CD14-positive monocyte (primary cell): ENCODE measurements at regions not wholly inside any gene's neighbourhood (a gene's known extent, or its start where the extent isn't known, plus 50 kb on each side); places are given as distances from the start of the nearest gene placed in this dataset.

Experiments used
- DNase-seq, 3 donors: peaks; one replicate each; pipeline ENCODE4 v3.0.0-alpha.2; 2011 to 2022
- H2AFZ ChIP-seq: 2 replicates; pipeline ENCODE4 v1.6.0; 2012; ENCODE audit warnings: mild to moderate bottlenecking, low read depth, low read length, inconsistent platforms; ENCODE audit not compliant: insufficient read depth, poor library complexity, severe bottlenecking
- H3K27ac ChIP-seq, 2 donors: 1 replicate in 1 of 2; 2 replicates in 1 of 2; pipeline ENCODE4 v1.5.1; 2012 to 2013; ENCODE audit warnings: low read length in 2 of 2, control low read depth in 1 of 2, inconsistent platforms in 1 of 2, low read depth in 1 of 2, mild to moderate bottlenecking in 1 of 2
- H3K27me3 ChIP-seq, 2 donors: one replicate each; pipeline versions ENCODE4 v1.6.0 to v1.6.1; 2011 to 2013; ENCODE audit warnings: low read length in 2 of 2; ENCODE audit not compliant: control insufficient read depth in 2 of 2, insufficient read depth in 2 of 2
- H3K36me3 ChIP-seq, 2 donors: replicated peaks in 1 of 2; 1 replicate in 1 of 2; 2 replicates in 1 of 2; pipeline versions ENCODE4 v1.5.1 to v1.6.1; 2012 to 2013; ENCODE audit warnings: low read length in 2 of 2, control low read depth in 1 of 2, inconsistent platforms in 1 of 2, mild to moderate bottlenecking in 1 of 2; ENCODE audit not compliant: insufficient read depth in 2 of 2, control insufficient read depth in 1 of 2
- H3K4me1 ChIP-seq, 2 donors: 1 replicate in 1 of 2; 2 replicates in 1 of 2; pipeline versions ENCODE4 v1.5.1 to v1.6.1; 2012 to 2013; ENCODE audit warnings: low read length in 2 of 2, control low read depth in 1 of 2, inconsistent platforms in 1 of 2, mild to moderate bottlenecking in 1 of 2, moderate library complexity in 1 of 2; ENCODE audit not compliant: insufficient read depth in 2 of 2, control insufficient read depth in 1 of 2
- H3K4me2 ChIP-seq: replicated peaks from 2 replicates; pipeline ENCODE3; 2012; ENCODE audit warnings: low read length, moderate library complexity, mild to moderate bottlenecking; ENCODE audit not compliant: poor library complexity, severe bottlenecking; ENCODE audit errors: extremely low read depth
- H3K4me3 ChIP-seq, 3 experiments: fragments of 200-600 bp in 1 of 3; sonication (generic) in 1 of 3; replicated peaks in 1 of 3; 1 replicate in 2 of 3; 2 replicates in 1 of 3; pipeline ENCODE4 v1.5.1; 2011 to 2013; ENCODE audit warnings: low read length in 3 of 3, mild to moderate bottlenecking in 3 of 3, control low read depth in 2 of 3, low read depth in 2 of 3, inconsistent platforms in 1 of 3, moderate library complexity in 1 of 3
- H3K79me2 ChIP-seq: 2 replicates; pipeline ENCODE4 v1.6.0; 2012; ENCODE audit warnings: mild to moderate bottlenecking, control low read depth, inconsistent platforms, low read length, moderate library complexity; ENCODE audit not compliant: insufficient read depth
- H3K9ac ChIP-seq: 2 replicates; pipeline ENCODE4 v1.6.0; 2017; ENCODE audit warnings: low read length, mild to moderate bottlenecking; ENCODE audit not compliant: insufficient read depth, poor library complexity, severe bottlenecking
- H3K9me3 ChIP-seq, 2 donors: replicated peaks in 1 of 2; 1 replicate in 1 of 2; 2 replicates in 1 of 2; pipeline versions ENCODE4 v1.5.1 to v1.6.1; 2012 to 2013; ENCODE audit warnings: low read length in 2 of 2, control low read depth in 1 of 2; ENCODE audit not compliant: control insufficient read depth in 1 of 2, insufficient read depth in 1 of 2
- H4K20me1 ChIP-seq: 2 replicates; pipeline ENCODE4 v1.6.0; 2012; ENCODE audit warnings: mild to moderate bottlenecking, low read length, control low read depth, moderate library complexity; ENCODE audit not compliant: insufficient read depth
- H3K27ac Mint-ChIP-seq, 7 donors: one replicate each; pipeline ENCODE4 v1.8.0; 2020; ENCODE audit warnings: mild to moderate bottlenecking in 7 of 7, mixed read lengths in 7 of 7, moderate library complexity in 6 of 7, inconsistent platforms in 2 of 7
- H3K27me3 Mint-ChIP-seq, 3 donors: one replicate each; pipeline ENCODE4 v1.8.0; 2021 to 2022; ENCODE audit warnings: low read depth in 3 of 3, mild to moderate bottlenecking in 3 of 3, mixed read lengths in 3 of 3, moderate library complexity in 3 of 3, inconsistent platforms in 1 of 3
- H3K36me3 Mint-ChIP-seq, 2 donors: one replicate each; pipeline ENCODE4 v1.8.0; 2020; ENCODE audit warnings: mixed read lengths in 2 of 2, inconsistent platforms in 1 of 2, mild to moderate bottlenecking in 1 of 2
- H3K4me1 Mint-ChIP-seq: one replicate; pipeline ENCODE4 v1.8.0; 2020; ENCODE audit warnings: mild to moderate bottlenecking, mixed read lengths
- H3K4me3 Mint-ChIP-seq, 2 donors: one replicate each; pipeline ENCODE4 v1.8.0; 2020; ENCODE audit warnings: mild to moderate bottlenecking in 2 of 2, mixed read lengths in 2 of 2, moderate library complexity in 1 of 2
- H3K9me3 Mint-ChIP-seq, 7 donors: one replicate each; pipeline ENCODE4 v1.8.0; 2020 to 2022; ENCODE audit warnings: mixed read lengths in 7 of 7, mild to moderate bottlenecking in 6 of 7, moderate library complexity in 6 of 7, inconsistent platforms in 2 of 7
- CTCF ChIP-seq: fragments of 200-600 bp; IDR thresholded peaks from one replicate; pipeline ENCODE4 v1.8.0; 2022; ENCODE audit warnings: antibody characterized with exemption, mild to moderate bottlenecking
- WGBS: methylation state at CpG from one replicate; pipeline ENCODE4 v1.1.5; 2013; ENCODE audit warnings: missing lambda C conversion rate; ENCODE audit not compliant: insufficient coverage; 5-methylcytosine and 5-hydroxymethylcytosine counted together
- intact Hi-C, 2 donors: fragments of 100-400 bp; cut with micrococcal nuclease; formaldehyde crosslinking; loops; one replicate each; pipeline versions ENCODE4 v1.15.0 to v1.15.1; 2023

- peaks cover 6 to 12% of the 10 kb centered on the region in 2 donors for H3K9me3 ChIP-seq
- H4K20me1 ChIP-seq, result no peaks in the 10 kb centered on the region
- no peak overlapping the region for H3K9ac ChIP-seq
- H3K27me3 Mint-ChIP-seq, result peaks cover 2 to 7% (median 2%) of the 10 kb centered on the region in 3 donors
- H3K4me1 ChIP-seq, result no peaks in the 10 kb centered on the region
- H3K4me3 Mint-ChIP-seq, result no peak overlapping the region
- no peaks in the 10 kb centered on the region for H3K36me3 ChIP-seq
- DNase-seq, result no peak
- H2AFZ ChIP-seq, result no peak overlapping the region
- intact Hi-C loops, result no loop called here
- TF ChIP-seq CTCF, result no peak
- no peak overlapping the region for H3K27ac ChIP-seq
- no peaks in the 10 kb centered on the region for H3K36me3 Mint-ChIP-seq
- H3K27me3 ChIP-seq, result no peaks in the 10 kb centered on the region
- peaks cover 9 to 14% (median 11%) of the 10 kb centered on the region in 7 donors for H3K9me3 Mint-ChIP-seq
- H3K27ac Mint-ChIP-seq, result no peak overlapping the region
- 83% methylated on average over 5 of the region's 7 CpGs for WGBS
- H3K4me2 ChIP-seq, result no peak overlapping the region
- no peaks in the 10 kb centered on the region for H3K79me2 ChIP-seq
- no peaks in the 10 kb centered on the region for H3K4me1 Mint-ChIP-seq
- no peak overlapping the region for H3K4me3 ChIP-seq
Measured at GRCh38 chr22:47237890-47238480, 475.5 kb downstream of the TBC1D22A start.

- Histone ChIP-seq H3K9ac (no peak overlapping the region), H3K79me2 (no peaks in the 10 kb centered on the region), H3K9me3 (peaks cover 17 to 24% of the 10 kb centered on the region in 2 donors), H3K4me1 (no peaks in the 10 kb centered on the region), H3K27me3 (no peaks in the 10 kb centered on the region), H3K4me2 (no peak overlapping the region), H4K20me1 (no peaks in the 10 kb centered on the region), H3K27ac (no peak overlapping the region), H3K36me3 (no peaks in the 10 kb centered on the region), H3K4me3 (no peak overlapping the region), H2AFZ (no peak overlapping the region)
- peaks cover 13 to 26% (median 16%) of the 10 kb centered on the region in 7 donors for H3K9me3 Mint-ChIP-seq
- H3K27ac Mint-ChIP-seq, result no peak overlapping the region
- 100% methylated on average over 1 of the region's 1 CpG for WGBS
- no peaks in the 10 kb centered on the region for H3K36me3 Mint-ChIP-seq
- no peak for TF ChIP-seq CTCF
- peaks cover under 1 to 7% (median 2%) of the 10 kb centered on the region in 3 donors for H3K27me3 Mint-ChIP-seq
- DNase-seq, result no peak
- H3K4me1 Mint-ChIP-seq, result no peaks in the 10 kb centered on the region
- no peak overlapping the region for H3K4me3 Mint-ChIP-seq
- intact Hi-C loops, result no loop called here
Measured at GRCh38 chr22:47236718-47237117, 474.3 kb downstream of the TBC1D22A start.
